ENCODE measurements at regions not wholly inside any gene's neighbourhood (a gene's known extent, or its start where the extent isn't known, plus 50 kb on each side); places are given as distances from the start of the nearest gene placed in this dataset.

- Histone ChIP-seq H3K9ac (ENCODE audit: low read length) (no peak overlapping the region), H3K27me3 (replicated peaks in 1 of 4; ENCODE audit: control extremely low read depth in 1 of 4, control insufficient read depth in 3 of 4, insufficient read depth in 4 of 4, low read length in 3 of 4) (no peaks in the 10 kb centered on the region), H3K4me2 (replicated peaks; ENCODE audit: low read depth, low read length, poor library complexity, severe bottlenecking) (no peak overlapping the region), H3K4me1 (ENCODE audit: control insufficient read depth in 2 of 2, insufficient read depth in 2 of 2, low read length in 2 of 2) (no peaks in the 10 kb centered on the region), H3K27ac (ENCODE audit: low read length in 2 of 2) (no peak overlapping the region), H3K9me3 (ENCODE audit: control extremely low read depth in 1 of 3, control insufficient read depth in 2 of 3, insufficient read depth in 1 of 3, low read length in 2 of 3) (no peaks in the 10 kb centered on the region), H3K79me2 (ENCODE audit: control insufficient read depth, insufficient read depth, low read length) (no peaks in the 10 kb centered on the region), H2AFZ (ENCODE audit: insufficient read depth, low read depth, low read length, poor library complexity, severe bottlenecking) (no peak overlapping the region), H3K36me3 (replicated peaks in 1 of 2; ENCODE audit: control extremely low read depth in 1 of 2, control insufficient read depth in 1 of 2, extremely low read depth in 1 of 2, insufficient read depth in 2 of 2, low read length in 1 of 2) (no peaks in the 10 kb centered on the region), H3K4me3 (ENCODE audit: control extremely low read depth in 1 of 5, extremely low read depth in 1 of 5, insufficient read depth in 1 of 5, low read depth in 2 of 5, low read length in 4 of 5) (no peak overlapping the region), H4K20me1 (ENCODE audit: control insufficient read depth, insufficient read depth, low read length, poor library complexity, severe bottlenecking) (no peaks in the 10 kb centered on the region)
- TF ChIP-seq CTCF (IDR thresholded peaks at IDR 0.05) (no peak), EZH2 (IDR thresholded peaks at IDR 0.05; ENCODE audit: borderline replicate concordance, insufficient read depth, low read depth, low read length, poor library complexity, severe bottlenecking) (no peak)
- ChIA-PET CTCF (no interaction called here), POLR2A (no interaction called here)
- Mint-ChIP-seq H3K4me1 (no peaks in the 10 kb centered on the region), H3K27ac (no peak overlapping the region), H3K9me3 (ENCODE audit: insufficient read depth) (no peaks in the 10 kb centered on the region), H3K4me3 (no peak overlapping the region), H3K27me3 (peaks cover 6% of the 10 kb centered on the region)
- WGBS (ENCODE audit: insufficient coverage), result 94% methylated on average over 10 of the region's 10 CpGs
- intact Hi-C loops (cut with micrococcal nuclease), result no loop called here
- DNase-seq, result no peak
- no peak for ATAC-seq (ENCODE audit: low read depth)
These were observed 124.3 kb upstream of the MLIP start for GRCh38 chr6:53986721-53987521.

- H3K4me1 ChIP-seq (ENCODE audit: control insufficient read depth in 2 of 2, insufficient read depth in 2 of 2, low read length in 2 of 2), result no peaks in the 10 kb centered on the region
- H3K9me3 ChIP-seq (ENCODE audit: control extremely low read depth in 1 of 3, control insufficient read depth in 2 of 3, insufficient read depth in 1 of 3, low read length in 2 of 3), result no peaks in the 10 kb centered on the region
- no peaks in the 10 kb centered on the region for H3K36me3 ChIP-seq (replicated peaks in 1 of 2; ENCODE audit: control extremely low read depth in 1 of 2, control insufficient read depth in 1 of 2, extremely low read depth in 1 of 2, insufficient read depth in 2 of 2, low read length in 1 of 2)
- H3K27ac Mint-ChIP-seq, result no peak overlapping the region
- H3K27me3 ChIP-seq (replicated peaks in 1 of 4; ENCODE audit: control extremely low read depth in 1 of 4, control insufficient read depth in 3 of 4, insufficient read depth in 4 of 4, low read length in 3 of 4), result no peaks in the 10 kb centered on the region
- peaks cover 6% of the 10 kb centered on the region for H3K27me3 Mint-ChIP-seq
- H3K9me3 Mint-ChIP-seq (ENCODE audit: insufficient read depth), result no peaks in the 10 kb centered on the region
- H4K20me1 ChIP-seq (ENCODE audit: control insufficient read depth, insufficient read depth, low read length, poor library complexity, severe bottlenecking), result no peaks in the 10 kb centered on the region
- no peak overlapping the region for H3K9ac ChIP-seq (ENCODE audit: low read length)
- no peaks in the 10 kb centered on the region for H3K79me2 ChIP-seq (ENCODE audit: control insufficient read depth, insufficient read depth, low read length)
- no peak overlapping the region for H3K4me2 ChIP-seq (replicated peaks; ENCODE audit: low read depth, low read length, poor library complexity, severe bottlenecking)
- no peak overlapping the region for H3K27ac ChIP-seq (ENCODE audit: low read length in 2 of 2)
- H2AFZ ChIP-seq (ENCODE audit: insufficient read depth, low read depth, low read length, poor library complexity, severe bottlenecking), result no peak overlapping the region
- ATAC-seq (ENCODE audit: low read depth) (no peak), DNase-seq (no peak)
- H3K4me3 Mint-ChIP-seq, result no peak overlapping the region
- intact Hi-C loops (cut with micrococcal nuclease), result no loop called here
- WGBS (ENCODE audit: insufficient coverage), result 100% methylated on average over 1 of the region's 4 CpGs
- ChIA-PET CTCF (no interaction called here), POLR2A (no interaction called here)
- H3K4me1 Mint-ChIP-seq, result no peaks in the 10 kb centered on the region
- H3K4me3 ChIP-seq (ENCODE audit: control extremely low read depth in 1 of 5, extremely low read depth in 1 of 5, insufficient read depth in 1 of 5, low read depth in 2 of 5, low read length in 4 of 5), result no peak overlapping the region
- TF ChIP-seq EZH2 (IDR thresholded peaks at IDR 0.05; ENCODE audit: borderline replicate concordance, insufficient read depth, low read depth, low read length, poor library complexity, severe bottlenecking) (no peak), CTCF (IDR thresholded peaks at IDR 0.05) (no peak)
These were observed 123.7 kb upstream of the MLIP start for GRCh38 chr6:53987522-53987888.

Measured in B cell (primary cell).